GM20000 (cell line): ENCODE measurements at regions not wholly inside any gene's neighbourhood (a gene's known extent, or its start where the extent isn't known, plus 50 kb on each side); places are given as distances from the start of the nearest gene placed in this dataset.

Source experiments
- DNase-seq: peaks from one replicate; pipeline ENCODE4 v3.0.0; 2012; ENCODE audit warnings: low spot score
- TF ChIP-seq, protein P1 (sequence below): IDR thresholded peaks from 2 replicates; pipeline ENCODE4 v1.5.1; 2012; ENCODE audit warnings: mild to moderate bottlenecking, control low read depth; ENCODE audit errors: extremely low read depth, missing control alignments

DNA sequence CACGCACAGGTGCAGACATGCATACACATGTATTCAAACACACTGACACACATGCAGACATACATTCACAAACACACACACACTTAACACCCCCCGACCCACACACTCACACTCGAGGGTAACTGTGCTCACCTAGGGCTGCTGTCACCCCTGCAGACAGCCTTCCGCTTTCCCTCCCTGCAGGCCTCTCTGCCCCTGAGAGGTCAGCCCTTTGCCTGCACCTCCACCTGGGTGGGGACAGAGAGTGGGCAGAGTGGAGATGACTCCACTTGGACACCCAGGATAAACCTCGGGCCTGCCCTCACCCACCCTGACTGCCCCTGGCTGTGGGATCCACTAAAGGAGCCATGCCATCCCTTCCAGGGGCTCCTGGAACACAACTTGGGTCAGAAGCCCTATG is 264.3 kb downstream of the PTPRU start:
- TF ChIP-seq, protein P1, sequence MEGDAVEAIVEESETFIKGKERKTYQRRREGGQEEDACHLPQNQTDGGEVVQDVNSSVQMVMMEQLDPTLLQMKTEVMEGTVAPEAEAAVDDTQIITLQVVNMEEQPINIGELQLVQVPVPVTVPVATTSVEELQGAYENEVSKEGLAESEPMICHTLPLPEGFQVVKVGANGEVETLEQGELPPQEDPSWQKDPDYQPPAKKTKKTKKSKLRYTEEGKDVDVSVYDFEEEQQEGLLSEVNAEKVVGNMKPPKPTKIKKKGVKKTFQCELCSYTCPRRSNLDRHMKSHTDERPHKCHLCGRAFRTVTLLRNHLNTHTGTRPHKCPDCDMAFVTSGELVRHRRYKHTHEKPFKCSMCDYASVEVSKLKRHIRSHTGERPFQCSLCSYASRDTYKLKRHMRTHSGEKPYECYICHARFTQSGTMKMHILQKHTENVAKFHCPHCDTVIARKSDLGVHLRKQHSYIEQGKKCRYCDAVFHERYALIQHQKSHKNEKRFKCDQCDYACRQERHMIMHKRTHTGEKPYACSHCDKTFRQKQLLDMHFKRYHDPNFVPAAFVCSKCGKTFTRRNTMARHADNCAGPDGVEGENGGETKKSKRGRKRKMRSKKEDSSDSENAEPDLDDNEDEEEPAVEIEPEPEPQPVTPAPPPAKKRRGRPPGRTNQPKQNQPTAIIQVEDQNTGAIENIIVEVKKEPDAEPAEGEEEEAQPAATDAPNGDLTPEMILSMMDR = no peak
- DNase-seq = no peak

DNA sequence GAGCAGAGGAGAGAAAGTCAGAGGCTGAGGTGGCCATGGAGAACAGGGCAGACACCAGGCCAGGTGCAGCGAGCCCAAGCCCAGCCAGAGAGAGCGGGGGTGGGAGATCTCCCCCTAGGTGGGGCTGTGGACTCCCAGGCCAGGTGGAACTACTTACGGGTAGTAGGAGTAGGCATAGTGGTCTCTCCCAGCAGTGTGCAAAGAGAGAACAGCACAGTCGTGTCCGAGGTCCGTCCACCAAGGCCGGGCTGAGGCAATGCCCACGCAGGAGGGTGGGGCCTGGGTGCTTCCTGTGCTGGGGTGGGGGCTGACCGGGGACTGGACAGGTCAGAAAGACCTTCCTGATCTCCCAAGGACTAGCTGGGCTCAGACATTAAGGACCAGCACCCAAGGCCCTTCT is 263.7 kb downstream of the PTPRU start:
- TF ChIP-seq, protein P1 = no peak
- DNase-seq = no peak

DNA sequence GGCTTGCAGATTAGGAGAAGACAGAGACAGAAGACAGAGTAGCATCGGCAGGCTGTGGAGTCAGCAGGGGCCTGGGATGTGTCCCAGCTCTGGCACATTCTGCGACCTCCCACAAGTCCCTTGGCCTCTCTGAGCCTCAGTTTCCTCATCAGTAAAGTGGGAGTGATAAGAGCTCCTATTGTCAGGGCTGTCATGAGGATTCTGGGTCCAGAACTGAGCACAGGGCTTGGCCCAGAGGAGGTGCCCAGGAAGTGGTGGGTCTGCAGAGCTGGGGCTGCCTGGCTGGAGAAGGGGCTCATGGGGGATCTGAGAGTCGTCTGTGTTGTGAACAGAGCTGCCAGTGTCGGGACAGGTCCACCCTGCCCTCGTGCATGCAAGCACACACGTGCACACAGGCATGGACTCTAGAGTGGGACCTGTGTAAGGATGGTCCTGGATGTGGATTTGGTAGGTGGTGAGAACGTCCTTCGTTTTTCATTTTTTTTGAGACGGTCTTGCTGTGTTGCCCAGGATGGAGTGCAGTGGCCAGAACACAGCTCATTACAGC is 262.9 kb downstream of the PTPRU start:
- TF ChIP-seq, protein P1 = no peak
- DNase-seq = no peak

DNA sequence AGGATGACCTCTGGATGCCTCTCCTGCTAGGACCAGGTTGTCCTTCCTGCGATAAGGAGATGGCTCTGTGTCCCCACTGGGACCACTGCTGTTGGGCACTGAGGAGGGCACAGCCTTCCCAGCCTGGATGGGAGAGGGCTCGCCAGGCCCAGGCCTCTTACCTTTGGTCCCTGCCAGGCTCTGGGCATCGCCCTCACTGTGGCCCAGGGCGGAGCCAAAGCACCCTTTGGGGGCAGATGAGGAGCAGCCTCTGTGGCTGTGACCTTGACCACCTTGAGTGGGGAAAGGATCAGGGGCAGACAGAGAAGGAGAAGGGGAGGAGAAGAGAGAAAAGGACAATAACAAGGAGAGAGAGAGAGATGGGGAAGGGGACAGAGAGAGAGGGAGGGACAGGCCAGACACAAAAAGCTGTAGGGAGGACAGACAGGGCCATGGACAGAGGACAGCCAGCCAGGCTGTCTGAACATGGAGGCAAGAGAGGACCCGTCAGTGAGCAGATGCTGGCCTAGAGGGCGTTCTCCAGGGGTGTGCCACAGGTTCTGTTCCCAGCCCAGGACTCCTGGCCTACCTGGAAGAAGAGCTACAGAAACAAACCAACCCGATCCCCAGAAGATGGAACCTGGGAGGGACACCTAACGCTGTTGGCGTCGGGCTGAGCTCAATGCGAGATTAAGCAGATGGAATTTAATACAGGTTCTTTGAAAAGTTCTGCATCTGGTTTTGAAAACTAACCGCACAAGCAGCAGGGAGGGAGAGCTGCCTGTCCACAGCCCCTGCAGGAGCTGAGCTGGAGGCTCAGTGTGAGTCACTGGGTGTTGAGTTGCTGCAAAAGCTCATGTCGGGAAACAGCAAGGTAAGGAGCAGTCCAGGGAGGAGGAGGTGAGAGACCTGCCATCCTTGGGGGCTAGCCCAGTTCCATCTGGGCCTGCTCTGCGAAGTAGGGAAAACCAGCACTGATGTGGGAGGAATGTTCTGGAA is 262.1 kb downstream of the PTPRU start:
- TF ChIP-seq, protein P1 = no peak
- no peak for DNase-seq

DNA sequence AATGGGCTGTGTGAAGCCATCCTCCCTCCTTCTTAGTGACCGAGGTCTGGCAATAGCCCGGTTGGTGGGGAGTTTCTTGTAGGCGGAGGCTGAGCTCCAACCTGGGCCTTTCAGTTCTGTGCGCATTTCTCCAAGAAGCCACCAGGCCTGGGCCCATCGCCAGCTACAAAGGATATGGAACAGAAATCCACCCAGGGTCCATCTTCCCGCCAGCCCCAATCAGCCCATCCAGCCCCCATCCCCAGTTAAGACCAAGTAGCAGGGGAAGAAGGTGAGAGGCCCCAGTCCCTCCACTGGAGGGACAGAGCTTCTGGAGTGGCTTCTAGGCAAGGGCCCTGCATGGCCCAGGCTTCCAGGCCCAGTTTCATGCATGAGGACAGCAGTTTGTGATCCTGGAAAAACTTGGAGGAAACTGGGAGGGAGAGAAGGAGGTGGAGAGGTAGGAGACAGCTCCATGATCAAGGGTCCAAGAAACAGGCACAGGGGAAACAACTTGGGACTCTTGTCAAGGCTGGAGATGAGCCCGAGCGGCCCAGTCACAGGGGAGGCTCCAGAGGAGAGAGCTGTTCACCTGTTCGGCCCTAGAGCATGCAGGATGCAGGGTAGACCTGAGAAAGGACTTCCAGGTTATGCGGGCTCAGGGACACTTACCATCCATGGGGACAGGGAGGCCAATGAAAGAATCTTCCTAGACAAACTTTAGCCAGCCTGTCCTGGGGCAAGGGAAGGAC is 261.2 kb downstream of the PTPRU start:
- no peak for DNase-seq

DNA sequence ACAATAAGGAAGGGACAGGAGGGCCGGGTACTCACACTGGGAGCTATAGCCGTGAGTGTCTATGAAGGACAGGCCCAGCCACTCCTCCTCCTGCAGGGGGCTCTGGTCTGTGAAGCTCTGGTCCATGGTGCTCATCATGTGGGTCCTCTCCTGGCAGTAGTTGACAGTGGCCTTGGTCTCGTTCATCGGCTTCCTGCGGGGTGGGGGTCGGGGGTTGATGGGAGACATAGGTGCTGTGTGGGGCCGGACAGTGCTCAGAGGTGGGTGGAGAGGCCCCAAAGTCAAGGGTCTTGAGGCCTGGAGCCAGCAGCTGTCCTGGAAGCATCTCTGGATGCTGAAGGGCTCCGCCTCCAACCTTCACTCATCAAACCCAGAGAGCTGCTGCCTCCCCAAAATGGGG is 260.4 kb downstream of the PTPRU start:
- TF ChIP-seq, protein P1 = no peak
- no peak for DNase-seq

More for the DNA sequence above, 261.2 kb downstream of the PTPRU start:
- TF ChIP-seq, protein P1 = no peak
